ENCODE measurements at regions not wholly inside any gene's neighbourhood (a gene's known extent, or its start where the extent isn't known, plus 50 kb on each side); places are given as distances from the start of the nearest gene placed in this dataset.

GRCh38 chr7:68699090-68699711 is 899.1 kb upstream of the AUTS2 start (continued):
- TF ChIP-seq USF2 (IDR thresholded peaks at IDR 0.05; ENCODE audit: low read length), result no peak
- no peak for TF ChIP-seq ATF2 (IDR thresholded peaks at IDR 0.05; ENCODE audit: low read length)
- TF ChIP-seq EGR1 (IDR thresholded peaks at IDR 0.05; ENCODE audit: borderline replicate concordance, low read depth, low read length), result no peak
- no peak for TF ChIP-seq SIRT6 (IDR thresholded peaks at IDR 0.05; ENCODE audit: low read length)
- no peak for TF ChIP-seq MAX (IDR thresholded peaks at IDR 0.05)
- TF ChIP-seq NRF1 (IDR thresholded peaks at IDR 0.05; ENCODE audit: low read depth, low read length), result no peak
- no peak for TF ChIP-seq HDAC2 (IDR thresholded peaks at IDR 0.05; ENCODE audit: borderline replicate concordance in 1 of 2, low read depth in 2 of 2, low read length in 2 of 2)
- no peak for TF ChIP-seq EZH2 (IDR thresholded peaks at IDR 0.05; ENCODE audit: low read depth, low read length, severe bottlenecking)
- no peak for TF ChIP-seq NANOG (IDR thresholded peaks at IDR 0.05; ENCODE audit: insufficient read depth, low read depth, low read length, poor library complexity, severe bottlenecking)

Measured in H1 (cell line).